Fibroblast of upper back skin (primary cell): ENCODE measurements at regions not wholly inside any gene's neighbourhood (a gene's known extent, or its start where the extent isn't known, plus 50 kb on each side); places are given as distances from the start of the nearest gene placed in this dataset.

Experiments
- DNase-seq: peaks from one replicate; pipeline ENCODE4 v3.0.0-alpha.2; 2013

DNA sequence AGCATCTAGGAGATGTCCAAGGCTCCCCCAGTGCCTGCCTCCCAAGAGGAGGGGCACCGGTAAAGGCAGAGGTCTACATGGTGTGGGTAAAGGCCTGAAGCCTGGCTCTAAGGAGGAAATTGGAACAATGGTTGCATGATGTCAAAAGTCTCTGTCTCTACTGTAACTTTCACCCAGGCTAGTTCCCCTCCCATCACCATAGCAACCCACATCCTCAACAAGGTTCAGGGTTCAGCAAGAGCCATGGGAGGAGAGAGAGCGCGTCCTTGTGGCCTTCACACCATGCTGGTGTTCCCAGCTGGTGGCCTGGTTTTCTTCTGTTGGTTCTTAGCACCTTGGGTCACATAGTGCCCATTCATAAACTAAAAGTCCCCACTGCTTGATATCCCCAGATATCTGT is 196.7 kb upstream of the CDH5 start:
- no peak for DNase-seq

DNA sequence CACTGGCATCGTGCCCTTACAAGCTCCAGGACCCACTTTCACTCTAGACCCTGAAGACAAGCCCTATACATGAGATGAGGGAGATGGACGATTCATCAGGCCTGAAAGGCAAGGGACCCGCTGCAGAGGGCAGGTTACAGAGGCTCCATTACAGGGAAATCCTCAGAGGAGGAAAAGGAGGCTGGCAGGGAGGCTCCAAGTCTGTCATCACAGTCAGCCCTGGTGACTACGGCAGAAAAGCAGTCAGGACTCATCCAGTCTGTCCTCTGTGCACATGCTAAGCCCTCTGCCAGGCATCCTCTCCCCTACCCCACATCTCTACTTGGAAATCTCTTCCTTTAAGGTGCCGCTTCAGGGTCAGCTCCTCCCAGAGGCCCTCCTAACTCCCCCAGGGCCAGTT is 197.7 kb upstream of the CDH5 start:
- no peak for DNase-seq

DNA sequence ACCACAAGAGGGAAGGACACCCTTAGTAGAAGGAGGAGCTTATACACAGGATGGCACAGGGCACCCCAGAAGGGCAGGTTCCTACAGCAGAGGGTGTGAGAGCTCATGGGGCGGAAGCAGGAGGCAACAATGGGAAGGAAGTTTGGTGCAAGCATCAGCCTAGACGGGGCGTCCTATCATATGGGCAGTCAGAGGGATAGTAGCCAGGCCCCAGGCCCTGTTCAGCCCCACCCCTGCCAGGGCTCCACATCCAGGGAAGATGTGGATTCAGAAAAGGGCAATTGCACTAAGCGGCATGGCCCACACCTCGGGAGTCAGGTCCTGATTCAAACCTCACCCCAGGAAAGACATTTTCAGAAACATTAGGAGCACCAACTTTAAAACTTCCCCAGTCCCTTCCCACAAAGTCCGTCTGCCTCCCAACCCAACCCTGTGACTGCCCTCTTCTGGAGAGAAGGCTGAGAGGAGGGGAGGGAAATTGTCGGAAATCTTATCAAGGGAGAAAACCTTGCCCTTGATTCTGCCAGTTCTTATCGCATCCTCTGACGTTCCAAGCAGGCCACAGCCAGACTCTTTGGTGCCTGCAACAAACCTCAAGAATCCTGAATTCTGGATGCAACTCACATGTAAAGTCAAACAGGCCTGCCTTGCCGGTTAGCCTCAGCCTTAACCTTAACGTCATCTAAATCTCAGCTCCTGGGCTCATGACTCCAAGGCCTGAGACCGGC is 198.8 kb upstream of the CDH5 start:
- DNase-seq = peak; percentile 50

DNA sequence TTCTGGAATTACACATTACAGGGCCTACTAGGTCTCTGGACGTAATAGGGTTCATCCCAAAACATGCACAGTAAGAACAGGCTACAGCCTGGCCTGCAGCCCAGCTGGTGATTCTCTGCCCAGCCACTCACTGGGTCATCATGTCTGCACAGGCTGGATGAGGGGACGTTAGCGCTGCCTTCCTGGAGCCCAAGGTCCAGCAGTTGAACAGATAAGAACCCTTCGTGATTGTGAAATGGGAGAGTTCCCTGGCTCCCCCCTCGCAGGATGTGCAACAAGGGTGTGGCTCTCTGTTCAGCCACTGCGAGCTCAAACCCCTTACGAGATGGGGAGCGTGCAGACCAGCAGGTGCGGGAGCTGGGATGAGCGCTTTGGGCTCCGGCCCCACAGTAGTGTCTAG is 200.0 kb upstream of the CDH5 start:
- no peak for DNase-seq

DNA sequence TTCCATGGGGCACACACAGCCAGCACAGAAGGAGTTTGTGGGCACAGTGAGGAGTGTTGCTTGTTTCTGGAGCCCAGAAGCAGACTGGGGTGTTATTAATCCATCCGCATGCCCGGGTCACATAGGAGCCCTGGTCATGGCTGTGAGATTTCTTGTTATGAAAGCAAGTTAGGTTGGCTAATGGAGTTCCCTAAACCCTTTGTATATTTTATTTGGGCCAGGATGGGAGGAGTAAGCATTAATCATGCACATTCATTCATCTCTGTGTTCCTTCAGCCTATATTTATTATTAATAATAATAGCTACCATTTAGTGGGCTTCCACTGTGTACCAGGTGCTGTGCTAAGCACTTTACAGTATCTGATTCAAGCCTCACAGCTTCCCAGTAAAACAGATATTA is 200.6 kb upstream of the CDH5 start:
- no peak for DNase-seq

DNA sequence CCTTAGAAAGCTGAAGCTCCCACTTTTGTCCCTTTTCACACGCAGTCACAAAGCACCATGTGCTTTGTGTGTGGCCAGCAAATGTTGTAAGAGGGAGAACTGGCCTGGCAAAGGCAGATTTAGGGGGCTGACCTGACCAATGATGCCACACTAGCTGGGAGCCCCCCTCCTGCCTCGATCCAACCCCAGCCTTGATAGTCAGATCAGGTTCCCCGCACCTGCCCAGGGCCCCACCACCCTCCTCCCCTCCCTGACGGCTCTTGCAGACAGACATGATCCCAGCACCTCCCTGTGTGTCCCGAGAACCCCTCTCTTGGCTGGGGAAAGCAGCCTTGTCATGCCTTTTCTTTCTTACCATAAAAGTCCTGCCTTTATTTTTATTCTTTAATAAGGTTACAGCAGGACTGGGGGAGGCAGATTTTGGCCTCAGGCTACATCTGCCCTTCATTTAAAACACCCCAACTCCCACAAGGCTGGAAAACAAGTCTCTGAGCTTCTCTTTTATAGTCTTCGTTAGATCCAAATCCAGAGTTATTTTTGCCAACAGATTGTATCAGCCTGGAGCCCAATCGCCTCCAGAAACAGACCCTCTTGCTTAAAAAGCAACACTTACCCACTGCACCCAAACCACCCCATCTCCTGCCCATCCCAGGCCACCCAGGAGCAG is 201.8 kb upstream of the CDH5 start:
- no peak for DNase-seq

DNA sequence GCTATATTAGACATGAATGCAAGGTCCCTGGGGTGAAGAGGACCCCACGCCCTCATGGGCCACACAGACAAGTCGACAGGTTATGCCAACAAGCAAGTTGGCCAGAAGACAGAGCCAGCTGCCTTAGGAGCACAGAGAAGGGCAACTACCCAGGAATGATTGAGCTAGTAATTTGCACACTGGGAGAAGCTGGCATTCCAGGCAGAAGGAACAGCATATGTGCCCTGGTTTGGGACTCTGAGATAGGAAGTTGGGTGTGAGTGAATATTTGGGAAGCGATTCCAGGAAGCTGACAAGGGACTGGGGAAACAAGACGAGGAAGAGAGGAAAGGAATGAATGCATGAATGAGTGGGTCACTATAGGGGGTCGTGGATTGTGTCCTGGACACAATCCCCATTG is 203.7 kb upstream of the CDH5 start:
- DNase-seq = no peak

DNA sequence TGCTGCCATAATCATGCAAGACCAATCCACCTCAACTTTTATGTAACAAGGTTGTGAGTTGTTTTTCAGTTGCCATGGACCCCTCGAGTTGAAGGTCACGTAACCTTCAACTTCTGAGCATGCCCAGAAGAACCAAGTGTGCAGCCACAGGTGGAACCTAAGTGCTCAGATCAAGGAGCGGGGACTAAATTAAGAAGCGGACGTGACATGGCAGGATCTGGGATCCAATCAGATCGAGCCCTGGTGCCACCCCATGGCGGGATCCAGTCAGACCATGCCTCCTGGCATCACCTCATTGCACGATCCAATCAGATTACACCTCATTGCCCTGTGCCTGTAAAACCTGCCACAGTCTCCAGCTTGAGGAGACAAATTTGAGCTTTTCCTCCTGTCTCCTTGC is 204.5 kb upstream of the CDH5 start:
- DNase-seq = no peak

DNA sequence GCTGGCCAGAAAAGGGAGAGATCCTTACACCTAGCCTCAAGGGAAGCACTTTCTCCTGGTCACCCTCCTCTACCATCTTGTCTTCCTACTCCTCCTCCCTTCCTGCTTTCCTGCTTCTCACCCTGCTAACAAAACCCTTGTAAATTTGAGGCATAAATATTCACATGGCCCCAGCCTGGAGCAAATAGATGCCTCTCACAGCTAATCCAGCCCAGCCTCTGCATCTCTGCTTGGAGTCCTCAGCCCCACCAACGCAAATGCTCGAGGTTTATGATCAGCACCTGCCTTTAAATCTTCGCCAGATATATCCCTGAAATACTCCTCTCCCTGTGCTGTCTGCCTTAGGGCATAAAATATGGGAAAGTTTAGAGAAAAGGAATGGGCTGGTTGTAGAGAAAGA is 205.2 kb upstream of the CDH5 start:
- no peak for DNase-seq

DNA sequence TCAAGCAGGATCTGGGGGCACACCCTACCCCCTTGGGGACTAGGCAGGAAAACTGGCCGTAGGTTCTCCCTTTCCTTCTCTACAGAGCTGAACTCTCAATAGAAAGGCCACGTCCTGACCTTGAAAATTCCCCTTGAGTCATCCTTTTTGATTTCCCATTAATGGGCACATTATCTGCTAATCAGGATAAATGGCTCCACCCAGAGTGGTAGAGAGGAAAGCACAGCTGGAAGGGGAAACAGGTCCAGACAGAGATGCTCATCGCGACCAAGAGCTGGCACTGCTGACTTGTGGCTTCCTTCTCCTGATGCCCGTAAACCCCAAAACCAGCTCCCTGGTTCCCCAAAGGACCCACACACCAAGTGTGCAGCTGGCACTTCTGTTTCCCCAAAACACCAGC is 206.5 kb upstream of the CDH5 start:
- peak; percentile 33 for DNase-seq

DNA sequence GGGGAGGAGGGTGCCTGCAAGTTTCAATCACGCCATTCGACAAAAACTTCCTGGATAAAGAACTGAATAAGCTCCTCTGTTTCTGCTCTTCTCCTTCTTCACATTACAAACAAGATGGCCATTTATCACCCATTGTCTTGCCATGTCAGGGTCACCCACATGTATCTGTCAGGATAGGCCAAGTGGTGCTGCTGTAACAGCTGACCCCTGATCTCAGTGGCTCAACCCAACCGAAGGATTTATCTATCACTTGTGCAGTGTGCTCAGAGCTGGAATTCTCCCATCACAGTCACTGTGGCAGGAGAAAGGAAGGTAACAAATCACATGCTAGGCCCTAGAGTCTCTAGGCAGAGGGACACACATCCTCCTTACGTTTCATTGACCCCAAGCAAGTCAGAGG is 210.0 kb upstream of the CDH5 start:
- DNase-seq = no peak

DNA sequence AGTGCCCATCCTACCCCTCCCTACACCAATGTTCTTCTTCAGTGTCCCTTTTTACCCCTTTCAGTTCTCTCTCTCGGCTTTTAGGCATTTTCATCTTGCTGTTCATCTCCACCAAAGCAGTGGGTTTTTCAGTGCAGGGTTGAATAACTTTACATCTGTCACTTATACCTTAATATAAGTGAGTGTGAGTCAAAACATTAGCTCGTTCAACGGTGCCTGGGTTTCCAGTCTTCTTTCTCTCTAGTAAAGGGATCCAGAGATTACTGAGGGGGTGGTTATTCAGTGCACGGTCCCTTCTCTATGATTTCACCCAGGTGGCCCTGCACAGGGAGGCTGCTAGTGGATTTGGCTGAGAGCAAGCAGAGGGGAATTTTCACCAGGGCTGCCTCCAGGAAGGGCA is 210.6 kb upstream of the CDH5 start:
- no peak for DNase-seq

DNA sequence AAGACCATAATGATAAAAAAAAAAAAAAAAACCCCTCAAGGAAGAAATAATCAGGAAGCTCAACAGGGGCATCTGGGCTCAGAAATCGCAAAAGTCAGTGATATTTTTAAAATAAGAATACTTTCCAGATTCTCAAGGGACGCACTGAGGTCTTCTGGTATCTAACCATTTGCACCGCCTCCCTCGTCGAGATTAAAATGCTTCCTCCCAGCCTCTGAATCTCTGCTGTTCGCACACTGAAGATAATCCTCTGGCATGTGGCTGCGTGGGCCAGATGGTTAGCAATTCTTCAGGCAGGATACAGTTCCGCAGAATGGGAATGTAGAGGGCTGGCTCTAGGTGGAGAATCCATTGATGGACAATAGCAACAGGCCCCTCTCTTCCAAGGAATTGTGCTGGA is 211.7 kb upstream of the CDH5 start:
- peak; percentile 80 for DNase-seq

DNA sequence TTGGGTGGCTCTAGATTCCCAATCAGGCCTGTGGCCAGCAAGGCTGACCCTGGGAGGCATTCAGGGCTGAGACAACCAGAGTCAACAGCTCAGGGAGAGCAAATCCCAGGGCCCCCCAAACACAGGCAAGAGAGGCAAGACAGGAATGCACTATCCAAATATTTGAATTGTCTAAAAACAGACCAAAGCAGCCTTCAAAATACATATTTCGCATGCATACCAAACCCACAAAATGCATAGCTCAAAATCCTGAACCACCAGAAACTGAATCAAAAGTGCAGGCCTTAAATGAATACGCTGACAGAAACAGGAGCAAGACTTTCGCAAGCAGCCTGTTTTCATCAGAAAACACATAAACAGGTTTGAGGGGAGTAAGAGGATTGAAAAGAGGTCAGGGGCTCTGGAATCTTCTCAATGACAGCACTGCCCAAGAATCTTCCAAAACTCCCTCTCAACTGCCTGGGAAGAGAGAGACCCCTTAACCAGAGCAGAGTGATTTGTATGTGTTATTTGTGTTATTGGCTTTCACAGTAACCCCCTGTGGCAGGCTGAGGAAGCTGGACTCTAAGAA is 213.6 kb upstream of the CDH5 start:
- peak; percentile 98 for DNase-seq

DNA sequence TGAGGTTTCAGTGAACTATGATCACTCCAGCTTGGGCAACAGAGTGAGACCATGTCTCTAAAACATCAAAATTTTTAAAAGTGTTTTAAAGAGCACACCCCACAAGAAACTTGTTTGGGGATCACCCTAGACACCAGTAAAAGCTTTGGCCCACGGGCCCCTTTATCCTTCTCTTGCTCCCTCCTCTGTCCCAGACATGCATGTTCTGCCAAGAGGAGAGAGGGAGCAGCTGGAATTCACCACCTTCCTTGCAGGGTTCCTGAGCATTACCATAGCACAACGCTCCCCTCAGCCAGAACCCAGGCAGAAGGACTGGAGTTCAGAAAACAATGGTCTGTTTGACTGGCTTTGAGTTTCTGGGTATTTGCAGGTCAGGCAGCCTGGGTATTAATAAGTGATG is 214.3 kb upstream of the CDH5 start:
- DNase-seq = peak; percentile 51

DNA sequence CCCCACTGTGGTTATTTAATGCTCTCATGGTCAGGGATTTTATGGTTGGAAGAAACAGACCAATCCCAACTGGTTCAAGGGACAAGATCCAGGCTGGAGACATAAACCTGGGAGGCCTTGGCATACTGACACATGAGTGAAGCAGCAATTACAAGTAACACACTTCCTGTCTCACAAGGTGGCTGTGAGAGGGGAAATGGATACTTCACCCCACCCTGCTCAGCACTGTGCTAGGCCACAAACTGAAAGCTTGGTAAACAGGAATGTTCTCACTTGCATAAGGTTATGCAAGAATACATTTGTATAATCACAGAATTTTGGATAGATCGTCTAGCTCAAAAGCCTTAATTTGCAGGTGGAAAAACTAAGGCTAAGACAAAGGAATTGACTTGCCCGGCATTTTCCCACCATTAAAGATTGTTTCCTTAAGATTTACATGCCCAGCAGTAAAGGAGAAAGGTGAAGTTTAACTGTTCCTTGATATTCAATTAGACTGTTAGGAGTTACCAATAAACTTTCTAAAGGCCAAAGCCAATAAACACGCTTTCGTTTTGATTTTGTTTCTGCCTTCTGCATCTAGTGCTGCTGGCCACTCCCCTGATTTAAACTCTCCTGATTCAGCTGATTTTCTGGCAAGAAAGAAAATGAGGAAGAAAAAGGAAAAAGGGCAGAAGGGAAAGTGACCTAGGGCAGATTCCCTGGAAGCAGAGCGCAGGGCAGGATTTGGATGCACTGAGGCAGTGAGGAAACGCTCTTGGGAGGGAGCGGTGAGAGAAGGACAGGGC is 215.6 kb upstream of the CDH5 start:
- DNase-seq = peak; percentile 67

DNA sequence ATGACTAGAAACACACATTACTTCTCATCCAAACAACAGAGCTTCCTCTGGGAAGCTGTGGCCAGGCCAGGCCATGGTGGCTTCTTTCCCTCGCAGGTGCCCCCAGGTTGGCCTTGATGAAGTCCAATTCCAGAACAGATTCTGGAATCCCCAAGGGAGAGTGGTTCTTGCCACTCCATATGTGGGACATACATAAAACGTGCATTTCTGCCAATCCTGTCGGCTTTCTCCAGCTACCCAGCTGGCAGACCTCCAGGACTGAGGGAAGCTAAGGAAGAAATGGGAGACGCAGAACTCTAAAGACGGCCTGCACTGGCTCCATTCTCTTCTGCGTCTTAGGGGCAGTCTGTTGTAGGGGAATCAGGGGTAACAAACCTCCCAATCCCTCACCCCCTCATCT is 219.2 kb upstream of the CDH5 start:
- DNase-seq = peak; percentile 81

DNA sequence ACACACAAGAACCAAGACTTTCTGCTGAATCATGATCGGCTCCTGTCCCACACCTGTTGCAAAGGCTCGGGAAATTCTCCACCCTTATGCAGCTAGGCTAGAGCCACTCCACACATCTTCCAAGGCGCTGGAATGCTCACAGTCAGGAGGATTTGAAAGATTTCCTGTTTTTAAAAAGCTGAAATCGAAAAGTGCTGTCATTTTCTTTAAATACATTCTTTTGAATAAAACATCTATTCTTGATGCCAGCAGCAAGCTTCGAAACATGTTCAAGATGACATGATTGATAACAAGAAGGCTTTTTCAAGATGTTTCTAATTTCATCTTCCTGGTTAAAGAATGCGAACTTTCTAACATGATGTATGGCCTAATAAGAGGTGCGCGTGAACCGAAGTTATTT is 219.7 kb upstream of the CDH5 start:
- DNase-seq = peak; percentile 90

DNA sequence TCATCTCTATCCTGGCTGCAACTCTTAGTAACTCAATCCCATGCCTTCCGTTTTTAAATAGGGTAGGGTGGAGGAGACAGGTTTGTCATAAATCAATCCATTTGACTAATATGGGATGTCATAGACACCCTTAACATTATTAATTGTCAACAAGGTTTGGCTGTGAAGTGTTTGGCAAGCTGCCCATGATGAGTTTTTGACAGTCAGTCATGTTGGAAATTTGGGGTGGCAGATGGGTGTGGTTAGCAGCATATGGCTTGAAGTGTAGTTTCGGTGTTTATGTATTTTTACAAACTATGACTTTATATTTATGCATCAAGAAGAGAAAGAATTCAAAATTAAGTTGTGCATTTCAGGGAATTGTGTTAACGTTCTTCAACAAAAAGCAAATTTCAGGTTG is 221.8 kb upstream of the CDH5 start:
- no peak for DNase-seq

DNA sequence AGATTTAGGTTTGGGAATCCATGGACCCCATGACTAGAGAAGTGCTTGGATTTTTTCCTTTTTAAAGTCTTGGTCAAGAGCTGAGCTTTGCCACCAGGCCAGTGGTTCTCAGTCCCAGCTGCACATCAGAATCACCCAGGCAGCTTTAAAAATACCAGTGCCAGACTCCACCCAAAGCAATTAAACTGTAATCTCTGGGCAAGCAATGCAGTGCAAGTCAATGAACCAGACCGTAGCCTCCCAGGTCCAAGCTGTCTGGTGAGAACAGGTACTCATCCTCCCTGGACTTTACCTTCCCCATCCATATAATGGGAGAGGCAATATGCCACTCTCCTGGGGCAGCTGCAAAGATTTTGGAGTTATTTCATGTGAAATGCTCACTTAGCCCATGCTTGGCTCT is 223.1 kb upstream of the CDH5 start:
- DNase-seq = no peak

DNA sequence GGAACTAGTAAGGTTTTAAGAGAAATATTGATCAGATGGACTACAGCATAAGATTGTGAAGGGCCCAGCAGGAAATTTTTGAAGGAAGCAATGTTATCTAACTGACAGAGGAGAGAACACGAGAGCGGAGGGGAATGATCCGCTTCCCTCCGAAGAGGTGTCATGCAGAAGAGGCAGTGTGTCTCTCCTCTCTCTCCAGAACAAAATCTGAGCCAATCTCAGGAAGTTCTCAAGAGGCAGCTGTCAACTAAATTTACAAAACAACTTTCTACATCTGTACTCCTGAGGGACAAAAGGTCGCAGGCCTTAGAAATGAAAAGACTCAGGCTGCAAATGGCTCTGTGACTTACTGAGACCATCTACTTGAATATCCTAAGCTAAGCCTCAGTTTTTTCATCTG is 224.6 kb upstream of the CDH5 start:
- DNase-seq = no peak

DNA sequence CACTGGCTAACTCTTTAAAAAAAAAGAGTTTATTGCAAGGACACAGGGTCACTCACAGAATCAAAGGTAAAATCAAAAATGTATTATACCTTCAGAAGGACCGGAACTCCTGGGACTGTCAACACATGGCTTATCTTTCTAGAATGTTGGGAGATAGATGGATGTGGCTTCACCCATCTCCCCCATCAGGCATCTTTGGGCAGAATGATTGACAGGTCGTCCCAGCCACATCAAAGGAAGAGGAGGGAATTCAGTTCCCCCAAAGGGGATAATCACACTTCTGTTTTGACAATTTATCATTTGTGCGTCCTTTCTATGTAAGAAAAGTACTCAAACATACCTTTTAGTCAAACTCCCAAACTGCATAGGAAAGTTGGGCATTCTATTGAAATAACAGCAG is 228.6 kb upstream of the CDH5 start:
- DNase-seq = peak; percentile 33

DNA sequence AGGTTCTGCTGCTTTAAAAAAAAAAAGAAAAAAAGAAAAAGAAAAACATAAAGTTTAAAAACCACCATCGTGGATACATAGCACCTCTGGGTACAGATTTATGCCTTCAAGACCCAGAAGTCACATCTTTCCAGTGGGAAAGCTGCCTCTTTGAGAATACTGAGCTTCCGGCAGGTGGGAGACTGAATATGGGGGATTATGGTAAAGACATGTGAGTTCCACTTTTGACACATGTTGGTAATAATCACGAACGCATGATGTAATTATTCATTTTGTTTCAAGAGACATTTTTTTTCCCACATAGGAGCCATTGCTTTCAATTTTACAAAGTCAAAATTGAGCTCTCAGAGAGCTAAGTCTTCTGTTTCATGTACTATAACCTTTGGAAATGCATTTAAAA is 229.7 kb upstream of the CDH5 start:
- DNase-seq = no peak

DNA sequence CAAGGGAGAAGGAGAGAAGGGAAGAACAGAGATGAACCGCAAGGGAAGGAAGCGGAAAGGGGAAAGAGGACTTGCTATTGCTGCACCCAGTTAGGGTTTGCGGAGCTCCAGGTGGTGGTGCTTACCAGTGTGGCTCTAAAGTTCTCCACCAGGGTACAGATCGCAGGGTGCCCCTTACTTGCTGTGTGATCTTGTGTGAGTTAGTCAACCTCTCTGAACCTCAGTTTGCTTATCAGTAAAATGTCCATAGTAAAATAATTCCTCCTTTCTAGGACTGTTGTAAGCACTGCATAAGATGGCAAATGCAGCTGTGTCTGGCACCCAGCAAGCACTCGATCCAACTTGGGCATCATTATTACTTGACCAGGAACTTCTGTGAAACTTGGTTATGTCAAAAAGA is 230.7 kb upstream of the CDH5 start:
- no peak for DNase-seq
